Body of pancreas (tissue), 4 donors: ENCODE measurements at regions not wholly inside any gene's neighbourhood (a gene's known extent, or its start where the extent isn't known, plus 50 kb on each side); places are given as distances from the start of the nearest gene placed in this dataset.

ENCODE experiments used
- CTCF ChIP-seq, 7 experiments: fragments of 450-650 bp in 4 of 7; fragments of 200-600 bp in 3 of 7; sonication (generic) in 3 of 7; IDR thresholded peaks; one replicate each; pipeline ENCODE4 v1.5.1; 2016 to 2019; ENCODE audit warnings: antibody characterized with exemption in 7 of 7
- POLR2A ChIP-seq, 3 donors: fragments of 450-650 bp; IDR thresholded peaks; one replicate each; pipeline ENCODE4 v1.6.1; 2016; ENCODE audit warnings: antibody characterized with exemption in 3 of 3, mild to moderate bottlenecking in 2 of 3

GRCh38 chr6:9732056-9732455 lies 682.8 kb downstream of the TFAP2A start:
- TF ChIP-seq CTCF (IDR thresholded peaks at IDR 0.05): no peak
- no peak for TF ChIP-seq POLR2A (IDR thresholded peaks at IDR 0.05)
